ENCODE measurements at regions not wholly inside any gene's neighbourhood (a gene's known extent, or its start where the extent isn't known, plus 50 kb on each side); places are given as distances from the start of the nearest gene placed in this dataset.
A peak's percentile ranks its signal among the peaks of the same experiment; 100 is the strongest.

DNA sequence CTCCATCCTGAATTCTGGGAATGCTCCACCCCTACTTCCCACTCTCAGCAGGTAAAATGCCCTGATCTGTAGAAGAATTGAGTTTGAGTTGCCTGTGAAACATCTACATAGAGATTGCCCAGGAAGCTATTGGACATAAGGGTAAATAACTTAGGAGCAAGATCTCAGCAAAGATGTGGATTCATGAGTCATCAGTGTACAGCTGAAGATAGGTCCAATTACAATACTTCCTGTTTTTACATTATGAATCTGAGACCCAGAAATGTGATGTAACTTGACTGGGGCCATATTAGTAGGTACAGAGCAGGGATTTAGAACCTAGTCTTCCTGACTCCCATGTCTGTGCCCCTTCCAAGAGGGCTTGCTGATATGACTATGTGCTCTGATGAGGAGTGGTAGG, 79.4 kb upstream of the FNDC3A start:
- TF ChIP-seq, protein P1, sequence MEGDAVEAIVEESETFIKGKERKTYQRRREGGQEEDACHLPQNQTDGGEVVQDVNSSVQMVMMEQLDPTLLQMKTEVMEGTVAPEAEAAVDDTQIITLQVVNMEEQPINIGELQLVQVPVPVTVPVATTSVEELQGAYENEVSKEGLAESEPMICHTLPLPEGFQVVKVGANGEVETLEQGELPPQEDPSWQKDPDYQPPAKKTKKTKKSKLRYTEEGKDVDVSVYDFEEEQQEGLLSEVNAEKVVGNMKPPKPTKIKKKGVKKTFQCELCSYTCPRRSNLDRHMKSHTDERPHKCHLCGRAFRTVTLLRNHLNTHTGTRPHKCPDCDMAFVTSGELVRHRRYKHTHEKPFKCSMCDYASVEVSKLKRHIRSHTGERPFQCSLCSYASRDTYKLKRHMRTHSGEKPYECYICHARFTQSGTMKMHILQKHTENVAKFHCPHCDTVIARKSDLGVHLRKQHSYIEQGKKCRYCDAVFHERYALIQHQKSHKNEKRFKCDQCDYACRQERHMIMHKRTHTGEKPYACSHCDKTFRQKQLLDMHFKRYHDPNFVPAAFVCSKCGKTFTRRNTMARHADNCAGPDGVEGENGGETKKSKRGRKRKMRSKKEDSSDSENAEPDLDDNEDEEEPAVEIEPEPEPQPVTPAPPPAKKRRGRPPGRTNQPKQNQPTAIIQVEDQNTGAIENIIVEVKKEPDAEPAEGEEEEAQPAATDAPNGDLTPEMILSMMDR (conservative IDR thresholded peaks at IDR 0.05; ENCODE audit: low read depth): no peak
- H3K27ac ChIP-seq: no peak overlapping the region
- ChIA-PET POLR2A (ENCODE audit: low non-redundant PET) (no interaction called here), CTCF (interaction anchor here (0.7 kb wide), 1 partner anchor 187 kb away, joined by 3 read pairs; no protein-coding TSS in a partner anchor)
- peak; percentile 34 for DNase-seq (ENCODE audit: low spot score)

DNA sequence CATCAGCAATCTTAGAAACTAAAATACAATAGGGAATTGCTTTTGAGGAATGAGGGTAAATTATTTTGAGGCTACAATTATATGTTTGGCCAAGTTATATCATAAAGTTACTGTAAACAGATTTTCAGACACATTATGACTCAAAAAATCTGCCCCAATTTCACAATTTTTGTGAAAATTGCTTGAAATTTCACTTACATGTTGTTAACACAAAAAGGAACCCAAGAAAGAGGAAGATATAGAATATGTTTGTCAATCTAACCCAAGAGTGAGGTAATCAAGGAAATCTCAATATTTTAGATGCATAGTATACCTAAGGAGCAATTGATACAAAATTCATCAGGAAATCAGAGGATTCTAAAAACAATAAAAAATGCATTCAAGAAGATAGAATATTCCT, 73.9 kb upstream of the FNDC3A start:
- POLR2A ChIA-PET (ENCODE audit: low non-redundant PET): no interaction called here
- TF ChIP-seq, protein P1 (conservative IDR thresholded peaks at IDR 0.05; ENCODE audit: low read depth): no peak
- no peak overlapping the region for H3K27ac ChIP-seq
- CTCF ChIA-PET: no interaction called here
- no peak for DNase-seq (ENCODE audit: low spot score)

DNA sequence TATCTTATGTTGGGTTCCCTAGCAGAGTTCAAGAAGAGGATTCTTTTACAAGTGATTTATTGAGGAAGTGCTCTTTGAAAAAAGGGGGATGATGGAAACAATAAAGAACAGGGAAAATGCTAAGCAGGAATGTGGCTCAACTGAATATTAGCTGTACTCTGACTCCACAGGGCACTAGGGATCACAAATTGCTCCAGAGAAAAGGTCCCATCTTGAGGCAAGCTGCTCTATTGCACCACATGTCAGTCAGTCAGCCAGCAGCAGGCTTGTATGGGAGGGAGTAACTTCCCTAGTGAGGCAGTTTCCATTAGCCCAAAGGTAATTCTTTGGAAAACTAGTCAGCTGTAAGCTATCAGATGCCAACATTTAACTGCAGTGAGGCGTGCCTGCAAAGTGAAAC, 73.3 kb upstream of the FNDC3A start:
- CTCF ChIA-PET: no interaction called here
- peak; percentile 3 for DNase-seq (ENCODE audit: low spot score)
- no peak overlapping the region for H3K27ac ChIP-seq
- TF ChIP-seq, protein P1 (conservative IDR thresholded peaks at IDR 0.05; ENCODE audit: low read depth): no peak
- POLR2A ChIA-PET (ENCODE audit: low non-redundant PET): no interaction called here

DNA sequence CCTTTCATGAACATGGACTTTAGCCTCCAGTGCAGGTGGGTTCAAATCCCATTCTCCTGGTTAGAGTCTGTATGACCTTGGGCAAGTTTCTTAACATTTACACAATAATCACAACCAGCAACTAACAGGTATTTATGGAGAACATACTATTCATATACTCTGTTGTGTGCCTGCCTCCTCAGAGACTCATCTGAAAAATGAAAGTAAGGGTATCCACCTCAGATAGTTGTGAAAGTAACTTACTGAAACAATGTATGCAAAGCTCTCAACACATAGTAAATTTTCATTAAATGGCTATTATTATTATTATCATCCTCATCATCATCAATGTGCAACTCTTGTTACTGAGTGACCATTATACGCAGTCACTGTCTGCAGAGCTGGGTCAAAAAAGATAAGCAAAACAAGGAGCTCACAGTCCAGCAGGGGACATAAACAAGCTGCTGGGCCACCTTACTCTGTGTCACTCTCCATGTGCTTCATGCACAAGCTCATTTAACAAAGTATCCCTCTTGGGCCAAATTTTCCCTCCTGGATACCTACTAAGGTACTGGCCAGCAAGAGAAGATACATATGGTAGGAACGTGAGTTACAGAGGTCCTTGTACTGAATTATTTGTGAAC, 70.9 kb upstream of the FNDC3A start:
- DNase-seq (ENCODE audit: low spot score): no peak
- no peak overlapping the region for H3K27ac ChIP-seq
- ChIA-PET CTCF (no interaction called here), POLR2A (ENCODE audit: low non-redundant PET) (no interaction called here)
- TF ChIP-seq, protein P1 (conservative IDR thresholded peaks at IDR 0.05; ENCODE audit: low read depth): no peak

DNA sequence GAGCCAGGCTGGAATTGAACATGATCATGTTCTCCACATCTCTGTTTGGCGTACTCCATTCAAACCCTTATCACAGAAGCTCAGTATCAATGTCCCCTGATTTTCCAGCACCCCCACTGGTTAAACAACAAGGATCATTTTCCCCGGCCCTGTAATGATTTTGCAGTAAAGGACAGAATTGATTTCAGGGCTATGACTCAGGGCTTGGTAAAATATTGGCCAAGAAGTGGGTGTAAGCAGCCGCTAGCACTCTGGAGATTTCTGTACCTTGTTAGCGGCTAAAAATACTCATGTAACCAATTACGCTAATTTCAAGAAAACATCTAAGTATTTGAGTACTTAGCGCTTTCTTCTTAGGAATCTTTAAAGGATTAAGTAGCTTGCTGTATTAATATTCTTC, 69.5 kb upstream of the FNDC3A start:
- H3K27ac ChIP-seq: no peak overlapping the region
- ChIA-PET CTCF (no interaction called here), POLR2A (ENCODE audit: low non-redundant PET) (no interaction called here)
- TF ChIP-seq, protein P1 (conservative IDR thresholded peaks at IDR 0.05; ENCODE audit: low read depth): no peak
- no peak for DNase-seq (ENCODE audit: low spot score)

DNA sequence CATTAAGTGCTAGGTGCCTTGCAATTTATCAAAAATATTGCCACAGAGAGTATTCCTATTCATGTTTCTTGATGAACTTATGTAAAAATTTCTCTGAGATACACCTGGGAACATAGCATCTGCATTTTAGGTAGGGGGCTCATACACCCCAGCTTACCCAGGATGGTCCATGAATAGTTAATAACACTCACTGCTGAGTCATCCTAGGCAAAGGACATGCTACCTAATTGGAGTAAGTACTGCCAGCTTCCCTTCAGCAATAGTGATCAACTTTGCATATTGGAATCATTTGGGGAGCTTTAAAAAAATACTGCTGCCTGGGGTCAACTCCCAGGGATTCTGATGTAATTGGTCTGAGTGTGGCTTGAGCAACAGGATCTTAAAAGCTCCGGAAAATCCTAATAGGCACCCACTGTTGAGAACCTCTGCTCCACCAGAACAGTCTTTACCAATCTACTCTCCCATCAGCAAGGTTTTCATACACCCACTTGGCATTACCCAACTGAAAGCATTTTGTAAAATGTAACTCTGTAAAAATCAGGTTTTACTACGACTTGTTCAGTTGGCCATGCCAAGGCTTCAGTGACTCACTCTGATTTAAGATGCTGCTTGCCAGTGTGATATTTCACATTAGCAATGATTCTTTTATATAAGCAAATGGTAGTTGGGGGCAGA, 67.2 kb upstream of the FNDC3A start:
- no peak overlapping the region for H3K27ac ChIP-seq
- peak; percentile 8 for DNase-seq (ENCODE audit: low spot score)
- CTCF ChIA-PET: interaction anchor here (0.7 kb wide), 1 partner anchor 559 kb away, joined by 3 read pairs; no protein-coding TSS in a partner anchor
- TF ChIP-seq, protein P1 (conservative IDR thresholded peaks at IDR 0.05; ENCODE audit: low read depth): no peak
- POLR2A ChIA-PET (ENCODE audit: low non-redundant PET): no interaction called here
